ENCODE measurements at regions not wholly inside any gene's neighbourhood (a gene's known extent, or its start where the extent isn't known, plus 50 kb on each side); places are given as distances from the start of the nearest gene placed in this dataset.

DNA sequence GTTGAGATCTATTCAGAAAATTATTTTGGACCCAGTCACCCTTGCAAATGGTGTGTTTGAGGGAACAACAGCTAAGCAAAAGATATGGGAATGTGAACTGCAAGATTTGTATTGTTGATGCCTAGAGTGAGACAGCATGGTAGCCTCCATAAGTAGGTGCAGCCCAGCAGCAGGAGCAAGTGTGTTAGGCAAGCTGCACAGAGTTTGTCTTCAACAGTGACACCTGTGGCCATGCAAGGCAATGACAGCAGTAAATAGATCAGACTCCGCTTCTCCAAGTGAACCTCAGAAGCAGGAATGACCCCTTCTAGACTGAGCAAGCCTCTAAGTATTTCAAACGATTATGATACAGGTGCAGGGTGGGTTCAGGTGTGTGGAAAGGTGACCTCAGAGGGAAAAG lies 133.4 kb upstream of the MSX1 start:
- DNase-seq (ENCODE audit: unreplicated experiment), result no peak
- no TSS peak for BruUV-seq (replicated peaks)
- H3K27me3 Mint-ChIP-seq (ENCODE audit: insufficient read depth, unreplicated experiment), result no peaks in the 10 kb centered on the region
- ChIA-PET POLR2A (interaction anchor here (0.6 kb wide), 1 partner anchor 17 kb away, joined by 3 read pairs; no protein-coding TSS in a partner anchor), CTCF (interaction anchor here (0.6 kb wide), 1 partner anchor 244 kb away, joined by 3 read pairs; no protein-coding TSS in a partner anchor)
- no peaks in the 10 kb centered on the region for H3K36me3 Mint-ChIP-seq (ENCODE audit: insufficient read depth, unreplicated experiment)
- H3K4me1 Mint-ChIP-seq (ENCODE audit: insufficient read depth, unreplicated experiment), result no peaks in the 10 kb centered on the region
- no peak overlapping the region for H3K4me3 Mint-ChIP-seq (ENCODE audit: unreplicated experiment)
- TF ChIP-seq, protein P1, sequence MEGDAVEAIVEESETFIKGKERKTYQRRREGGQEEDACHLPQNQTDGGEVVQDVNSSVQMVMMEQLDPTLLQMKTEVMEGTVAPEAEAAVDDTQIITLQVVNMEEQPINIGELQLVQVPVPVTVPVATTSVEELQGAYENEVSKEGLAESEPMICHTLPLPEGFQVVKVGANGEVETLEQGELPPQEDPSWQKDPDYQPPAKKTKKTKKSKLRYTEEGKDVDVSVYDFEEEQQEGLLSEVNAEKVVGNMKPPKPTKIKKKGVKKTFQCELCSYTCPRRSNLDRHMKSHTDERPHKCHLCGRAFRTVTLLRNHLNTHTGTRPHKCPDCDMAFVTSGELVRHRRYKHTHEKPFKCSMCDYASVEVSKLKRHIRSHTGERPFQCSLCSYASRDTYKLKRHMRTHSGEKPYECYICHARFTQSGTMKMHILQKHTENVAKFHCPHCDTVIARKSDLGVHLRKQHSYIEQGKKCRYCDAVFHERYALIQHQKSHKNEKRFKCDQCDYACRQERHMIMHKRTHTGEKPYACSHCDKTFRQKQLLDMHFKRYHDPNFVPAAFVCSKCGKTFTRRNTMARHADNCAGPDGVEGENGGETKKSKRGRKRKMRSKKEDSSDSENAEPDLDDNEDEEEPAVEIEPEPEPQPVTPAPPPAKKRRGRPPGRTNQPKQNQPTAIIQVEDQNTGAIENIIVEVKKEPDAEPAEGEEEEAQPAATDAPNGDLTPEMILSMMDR (IDR thresholded peaks at IDR 0.05; ENCODE audit: unreplicated experiment), result no peak
- no peak overlapping the region for H3K27ac Mint-ChIP-seq (ENCODE audit: low read depth, unreplicated experiment)
- intact Hi-C loops (cut with micrococcal nuclease), result no loop called here
- H3K9me3 Mint-ChIP-seq (ENCODE audit: unreplicated experiment), result peaks cover 12% of the 10 kb centered on the region

DNA sequence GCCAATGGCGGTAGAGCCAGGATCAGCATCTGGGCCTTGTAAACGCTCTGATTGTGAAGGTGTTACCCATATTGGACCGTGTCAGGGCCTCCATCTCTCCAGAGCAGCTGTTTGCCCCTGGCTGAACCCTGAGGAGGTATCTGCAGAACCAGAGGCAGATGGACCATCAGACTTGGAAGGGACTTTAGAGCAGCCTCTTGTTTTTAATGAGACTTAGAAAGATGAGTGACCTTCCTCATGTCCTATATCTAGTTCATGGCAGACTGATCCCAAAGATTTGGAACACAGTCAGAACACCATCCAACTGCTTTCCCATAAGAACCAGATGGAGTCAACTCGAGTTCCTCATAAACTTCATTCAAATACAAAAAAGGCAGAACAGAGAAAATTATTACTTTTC lies 135.1 kb upstream of the MSX1 start:
- CTCF ChIA-PET, result no interaction called here
- no peak overlapping the region for H3K4me3 Mint-ChIP-seq (ENCODE audit: unreplicated experiment)
- POLR2A ChIA-PET, result no interaction called here
- H3K36me3 Mint-ChIP-seq (ENCODE audit: insufficient read depth, unreplicated experiment), result no peaks in the 10 kb centered on the region
- no peak for DNase-seq (ENCODE audit: unreplicated experiment)
- intact Hi-C loops (cut with micrococcal nuclease), result no loop called here
- H3K4me1 Mint-ChIP-seq (ENCODE audit: insufficient read depth, unreplicated experiment), result no peaks in the 10 kb centered on the region
- H3K9me3 Mint-ChIP-seq (ENCODE audit: unreplicated experiment), result peaks cover 12% of the 10 kb centered on the region
- no TSS peak for BruUV-seq (replicated peaks)
- H3K27ac Mint-ChIP-seq (ENCODE audit: low read depth, unreplicated experiment), result no peak overlapping the region
- TF ChIP-seq, protein P1 (IDR thresholded peaks at IDR 0.05; ENCODE audit: unreplicated experiment), result no peak
- no peaks in the 10 kb centered on the region for H3K27me3 Mint-ChIP-seq (ENCODE audit: insufficient read depth, unreplicated experiment)

DNA sequence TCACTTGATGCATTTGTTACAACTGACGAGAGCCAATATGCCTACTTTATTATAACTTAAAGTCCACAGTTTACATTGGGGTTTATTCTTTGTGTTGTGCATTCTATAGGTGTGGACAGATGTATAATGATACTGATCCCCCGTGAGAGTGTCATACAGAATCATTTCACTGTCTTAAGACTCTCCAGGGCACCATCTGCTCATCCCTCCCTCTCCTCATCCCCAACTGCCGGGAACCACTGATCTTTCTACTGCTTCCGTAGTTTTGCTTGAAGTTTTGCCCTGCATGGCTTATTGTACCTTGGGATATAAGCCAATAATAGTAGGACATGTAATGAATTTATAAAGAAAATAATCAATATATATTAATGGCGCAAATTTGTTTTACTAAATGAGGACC lies 137.8 kb upstream of the MSX1 start:
- intact Hi-C loops (cut with micrococcal nuclease), result no loop called here
- ChIA-PET CTCF (interaction anchor here (0.6 kb wide), 1 partner anchor 13 kb away, joined by 3 read pairs; no protein-coding TSS in a partner anchor), POLR2A (no interaction called here)
- TF ChIP-seq, protein P1 (IDR thresholded peaks at IDR 0.05; ENCODE audit: unreplicated experiment), result no peak
- DNase-seq (ENCODE audit: unreplicated experiment), result no peak
- Mint-ChIP-seq H3K9me3 (ENCODE audit: unreplicated experiment) (peaks cover 12% of the 10 kb centered on the region), H3K4me1 (ENCODE audit: insufficient read depth, unreplicated experiment) (no peaks in the 10 kb centered on the region), H3K27ac (ENCODE audit: low read depth, unreplicated experiment) (no peak overlapping the region), H3K4me3 (ENCODE audit: unreplicated experiment) (no peak overlapping the region), H3K27me3 (ENCODE audit: insufficient read depth, unreplicated experiment) (no peaks in the 10 kb centered on the region), H3K36me3 (ENCODE audit: insufficient read depth, unreplicated experiment) (peaks cover 11% of the 10 kb centered on the region)
- no TSS peak for BruUV-seq (replicated peaks)

DNA sequence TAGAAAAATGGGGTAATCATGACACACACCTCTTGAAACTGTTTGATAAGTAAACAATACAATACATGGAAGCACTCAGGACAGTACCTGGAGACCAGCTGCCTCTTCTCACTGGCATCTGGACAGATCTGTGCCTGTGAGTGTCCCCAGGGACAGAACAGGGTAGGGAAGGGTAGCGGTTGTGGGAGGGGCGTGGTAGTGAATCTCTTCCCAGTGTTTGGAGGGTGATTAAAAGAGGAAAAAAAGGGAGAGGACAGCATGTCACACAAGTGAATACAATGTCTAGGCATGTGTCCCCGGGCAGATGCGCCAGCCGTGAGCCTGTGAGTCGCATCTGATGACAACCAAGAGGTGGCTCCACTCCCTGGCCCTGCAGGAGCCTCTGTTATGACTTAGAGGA lies 138.8 kb upstream of the MSX1 start:
- POLR2A ChIA-PET, result interaction anchor here (0.6 kb wide), 1 partner anchor 1425 kb away, joined by 3 read pairs; no protein-coding TSS in a partner anchor
- CTCF ChIA-PET, result interaction anchor here (0.6 to 0.7 kb wide), 2 partner anchors 35 to 219 kb away, joined by 3 to 6 read pairs; no protein-coding TSS in a partner anchor
- Mint-ChIP-seq H3K4me3 (ENCODE audit: unreplicated experiment) (no peak overlapping the region), H3K4me1 (ENCODE audit: insufficient read depth, unreplicated experiment) (no peaks in the 10 kb centered on the region), H3K27me3 (ENCODE audit: insufficient read depth, unreplicated experiment) (no peaks in the 10 kb centered on the region), H3K27ac (ENCODE audit: low read depth, unreplicated experiment) (no peak overlapping the region), H3K36me3 (ENCODE audit: insufficient read depth, unreplicated experiment) (peaks cover 11% of the 10 kb centered on the region), H3K9me3 (ENCODE audit: unreplicated experiment) (peaks cover 7% of the 10 kb centered on the region)
- intact Hi-C loops (cut with micrococcal nuclease), result no loop called here
- BruUV-seq (replicated peaks), result no TSS peak
- no peak for DNase-seq (ENCODE audit: unreplicated experiment)
- TF ChIP-seq, protein P1 (IDR thresholded peaks at IDR 0.05; ENCODE audit: unreplicated experiment), result no peak

All from MCF 10A (cell line).